ENCODE measurements at regions not wholly inside any gene's neighbourhood (a gene's known extent, or its start where the extent isn't known, plus 50 kb on each side); places are given as distances from the start of the nearest gene placed in this dataset.

DNA sequence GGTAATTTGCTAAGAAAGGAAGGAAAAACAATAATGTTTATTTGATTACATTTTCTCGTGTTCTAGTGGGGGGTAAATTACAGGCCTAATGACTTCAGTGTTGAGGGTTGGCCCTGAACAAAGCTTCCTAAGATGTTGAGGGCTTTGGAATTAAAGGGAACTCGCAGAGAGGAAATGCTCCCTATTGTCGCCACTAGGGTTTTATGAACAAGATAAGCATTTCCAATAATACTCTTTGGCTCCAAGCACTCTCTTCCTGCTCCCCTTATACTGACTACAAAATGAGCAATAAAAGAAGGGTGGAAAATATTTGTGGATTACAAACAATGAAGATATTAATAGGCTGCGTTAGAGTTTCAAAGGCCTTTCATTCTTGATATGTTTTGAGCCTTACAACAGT lies 363.6 kb downstream of the HS3ST3B1 start:
- TF ChIP-seq POLR2A (IDR thresholded peaks at IDR 0.05) (no peak), EP300 (IDR thresholded peaks at IDR 0.05) (no peak), POLR2AphosphoS5 (IDR thresholded peaks at IDR 0.05) (no peak)
- TF ChIP-seq, protein P1, sequence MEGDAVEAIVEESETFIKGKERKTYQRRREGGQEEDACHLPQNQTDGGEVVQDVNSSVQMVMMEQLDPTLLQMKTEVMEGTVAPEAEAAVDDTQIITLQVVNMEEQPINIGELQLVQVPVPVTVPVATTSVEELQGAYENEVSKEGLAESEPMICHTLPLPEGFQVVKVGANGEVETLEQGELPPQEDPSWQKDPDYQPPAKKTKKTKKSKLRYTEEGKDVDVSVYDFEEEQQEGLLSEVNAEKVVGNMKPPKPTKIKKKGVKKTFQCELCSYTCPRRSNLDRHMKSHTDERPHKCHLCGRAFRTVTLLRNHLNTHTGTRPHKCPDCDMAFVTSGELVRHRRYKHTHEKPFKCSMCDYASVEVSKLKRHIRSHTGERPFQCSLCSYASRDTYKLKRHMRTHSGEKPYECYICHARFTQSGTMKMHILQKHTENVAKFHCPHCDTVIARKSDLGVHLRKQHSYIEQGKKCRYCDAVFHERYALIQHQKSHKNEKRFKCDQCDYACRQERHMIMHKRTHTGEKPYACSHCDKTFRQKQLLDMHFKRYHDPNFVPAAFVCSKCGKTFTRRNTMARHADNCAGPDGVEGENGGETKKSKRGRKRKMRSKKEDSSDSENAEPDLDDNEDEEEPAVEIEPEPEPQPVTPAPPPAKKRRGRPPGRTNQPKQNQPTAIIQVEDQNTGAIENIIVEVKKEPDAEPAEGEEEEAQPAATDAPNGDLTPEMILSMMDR (IDR thresholded peaks at IDR 0.05) = no peak
